Liver (tissue), 8 donors: ENCODE measurements at regions not wholly inside any gene's neighbourhood (a gene's known extent, or its start where the extent isn't known, plus 50 kb on each side); places are given as distances from the start of the nearest gene placed in this dataset.

Source experiments
- DNase-seq: peaks from one replicate; pipeline ENCODE4 v3.0.0-alpha.2; 2017; ENCODE audit warnings: low spot score
- H3K27ac ChIP-seq, 2 donors: one replicate each; pipeline ENCODE4 v1.7.0; 2013; ENCODE audit warnings: inconsistent platforms in 2 of 2, low read length in 2 of 2, control low read depth in 1 of 2, low read depth in 1 of 2, mild to moderate bottlenecking in 1 of 2
- H3K27me3 ChIP-seq, 4 donors: one replicate each; pipeline versions ENCODE4 v1.6.1 to v1.7.0; 2013; ENCODE audit warnings: low read length in 3 of 4, inconsistent platforms in 1 of 4, mild to moderate bottlenecking in 1 of 4, moderate library complexity in 1 of 4; ENCODE audit not compliant: control insufficient read depth in 4 of 4, insufficient read depth in 4 of 4
- H3K36me3 ChIP-seq, 4 donors: one replicate each; pipeline versions ENCODE4 v1.6.1 to v1.7.0; 2013; ENCODE audit warnings: low read length in 3 of 4, mild to moderate bottlenecking in 3 of 4, low read depth in 1 of 4, moderate library complexity in 1 of 4; ENCODE audit not compliant: control insufficient read depth in 4 of 4, insufficient read depth in 3 of 4
- H3K4me1 ChIP-seq, 4 donors: one replicate each; pipeline versions ENCODE4 v1.6.1 to v1.7.0; 2013; ENCODE audit warnings: low read length in 3 of 4, mild to moderate bottlenecking in 3 of 4, moderate library complexity in 1 of 4; ENCODE audit not compliant: control insufficient read depth in 4 of 4, insufficient read depth in 4 of 4
- H3K4me3 ChIP-seq, 3 donors: one replicate each; pipeline versions ENCODE4 v1.6.1 to v1.7.0; 2013; ENCODE audit warnings: low read length in 3 of 3, control low read depth in 1 of 3, low read depth in 1 of 3, mild to moderate bottlenecking in 1 of 3
- H3K9ac ChIP-seq, 2 donors: one replicate each; pipeline ENCODE4 v1.7.0; 2013; ENCODE audit warnings: low read length in 2 of 2, mild to moderate bottlenecking in 2 of 2, moderate library complexity in 2 of 2, control low read depth in 1 of 2, low read depth in 1 of 2
- H3K9me3 ChIP-seq, 4 donors: one replicate each; pipeline versions ENCODE4 v1.6.1 to v1.7.0; 2013; ENCODE audit warnings: low read length in 3 of 4; ENCODE audit not compliant: control insufficient read depth in 4 of 4
- EGR1 ChIP-seq, 2 donors: IDR thresholded peaks; 2 replicates each; pipeline ENCODE4 v1.6.1; 2016 to 2018; ENCODE audit warnings: antibody characterized with exemption in 2 of 2, low read depth in 2 of 2
- FOXA1 ChIP-seq: IDR thresholded peaks from 2 replicates; pipeline ENCODE4 v1.6.1; 2016; ENCODE audit warnings: antibody characterized with exemption
- GABPA ChIP-seq, 2 donors: IDR thresholded peaks in 1 of 2; conservative IDR thresholded peaks in 1 of 2; 2 replicates each; pipeline ENCODE4 v1.6.1; 2016; ENCODE audit warnings: antibody characterized with exemption in 2 of 2, mild to moderate bottlenecking in 1 of 2, moderate library complexity in 1 of 2
- HNF4A ChIP-seq, 2 donors: conservative IDR thresholded peaks; 2 replicates each; pipeline ENCODE4 v1.6.1; 2016; ENCODE audit warnings: antibody characterized with exemption in 2 of 2, mild to moderate bottlenecking in 2 of 2
- HNF4G ChIP-seq: IDR thresholded peaks from 2 replicates; pipeline ENCODE4 v1.6.1; 2016; ENCODE audit warnings: antibody characterized with exemption
- JUND ChIP-seq, 2 donors: IDR thresholded peaks; 2 replicates each; pipeline ENCODE4 v1.6.1; 2016; ENCODE audit warnings: antibody characterized with exemption in 2 of 2
- NR2F2 ChIP-seq: IDR thresholded peaks from 2 replicates; pipeline ENCODE4 v1.6.1; 2016; ENCODE audit warnings: antibody characterized with exemption
- RAD21 ChIP-seq, 2 donors: IDR thresholded peaks; 2 replicates each; pipeline ENCODE4 v1.6.1; 2016; ENCODE audit warnings: antibody characterized with exemption in 2 of 2, mild to moderate bottlenecking in 2 of 2
- SP1 ChIP-seq: IDR thresholded peaks from 2 replicates; pipeline ENCODE4 v1.6.1; 2018; ENCODE audit warnings: antibody characterized with exemption, mild to moderate bottlenecking
- TAF1 ChIP-seq: conservative IDR thresholded peaks from 2 replicates; pipeline ENCODE4 v1.6.1; 2016; ENCODE audit warnings: antibody characterized with exemption, mild to moderate bottlenecking
- WGBS: extraction: QIAGEN DNeasy Blood & Tissue Kit; methylation state at CpG from one replicate; pipeline ENCODE4 v1.1.7; 2013; 5-methylcytosine and 5-hydroxymethylcytosine counted together
- TF ChIP-seq, protein P1 (sequence below): IDR thresholded peaks from 2 replicates; pipeline ENCODE4 v1.6.1; 2016; ENCODE audit warnings: antibody characterized with exemption, mild to moderate bottlenecking
- TF ChIP-seq, protein P2 (sequence below): IDR thresholded peaks from 2 replicates; pipeline ENCODE4 v1.6.1; 2016; ENCODE audit warnings: antibody characterized with exemption
- TF ChIP-seq, protein P3 (sequence below): fragments of 150-350 bp; IDR thresholded peaks from 2 replicates; pipeline ENCODE4 v1.5.1; 2017; ENCODE audit warnings: improper control_type of control experiment, low read depth, low read length; ENCODE audit not compliant: missing input control
- TF ChIP-seq, protein P4 (sequence below): IDR thresholded peaks from 2 replicates; pipeline ENCODE4 v1.6.1; 2016; ENCODE audit warnings: antibody characterized with exemption
- TF ChIP-seq, protein P5 (sequence below): IDR thresholded peaks from 2 replicates; pipeline ENCODE4 v1.6.1; 2016; ENCODE audit warnings: antibody characterized with exemption
- donor health status: healthy.
- donor health status: healthy.
- donor health status: healthy.
- donor health status: healthy.
- donor health status: healthy.

DNA sequence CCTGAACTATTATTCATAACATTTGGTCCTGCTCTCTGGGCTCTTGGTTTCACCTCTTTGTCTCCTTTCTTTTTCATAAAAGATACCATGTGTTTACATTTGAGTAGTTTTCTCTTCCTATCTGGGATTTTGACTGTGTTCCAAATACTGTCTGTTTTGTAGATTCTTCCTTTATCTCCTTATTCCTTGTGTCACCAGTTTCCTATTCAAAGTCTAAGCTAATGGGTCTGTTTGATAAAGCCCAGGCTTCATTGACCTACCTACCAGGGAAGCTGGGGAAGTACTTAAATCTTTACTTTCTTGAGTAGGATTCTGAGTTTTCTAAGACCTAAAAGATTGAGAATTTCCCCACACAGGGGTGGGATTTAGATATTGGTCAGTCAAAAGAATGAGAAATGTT lies 409.5 kb downstream of the RAPGEF2 start:
- Histone ChIP-seq H3K4me1 (peaks cover 0 to 3% (median 0%) of the 10 kb centered on the region in 4 donors), H3K4me3 (no peak overlapping the region), H3K36me3 (no peaks in the 10 kb centered on the region), H3K9me3 (no peaks in the 10 kb centered on the region), H3K27ac (no peak overlapping the region), H3K27me3 (no peaks in the 10 kb centered on the region), H3K9ac (no peak overlapping the region)
- DNase-seq = no peak
- no peak for TF ChIP-seq HNF4A (conservative IDR thresholded peaks at IDR 0.05)
- TF ChIP-seq RAD21 (IDR thresholded peaks at IDR 0.05) = no peak
- TF ChIP-seq, protein P1, sequence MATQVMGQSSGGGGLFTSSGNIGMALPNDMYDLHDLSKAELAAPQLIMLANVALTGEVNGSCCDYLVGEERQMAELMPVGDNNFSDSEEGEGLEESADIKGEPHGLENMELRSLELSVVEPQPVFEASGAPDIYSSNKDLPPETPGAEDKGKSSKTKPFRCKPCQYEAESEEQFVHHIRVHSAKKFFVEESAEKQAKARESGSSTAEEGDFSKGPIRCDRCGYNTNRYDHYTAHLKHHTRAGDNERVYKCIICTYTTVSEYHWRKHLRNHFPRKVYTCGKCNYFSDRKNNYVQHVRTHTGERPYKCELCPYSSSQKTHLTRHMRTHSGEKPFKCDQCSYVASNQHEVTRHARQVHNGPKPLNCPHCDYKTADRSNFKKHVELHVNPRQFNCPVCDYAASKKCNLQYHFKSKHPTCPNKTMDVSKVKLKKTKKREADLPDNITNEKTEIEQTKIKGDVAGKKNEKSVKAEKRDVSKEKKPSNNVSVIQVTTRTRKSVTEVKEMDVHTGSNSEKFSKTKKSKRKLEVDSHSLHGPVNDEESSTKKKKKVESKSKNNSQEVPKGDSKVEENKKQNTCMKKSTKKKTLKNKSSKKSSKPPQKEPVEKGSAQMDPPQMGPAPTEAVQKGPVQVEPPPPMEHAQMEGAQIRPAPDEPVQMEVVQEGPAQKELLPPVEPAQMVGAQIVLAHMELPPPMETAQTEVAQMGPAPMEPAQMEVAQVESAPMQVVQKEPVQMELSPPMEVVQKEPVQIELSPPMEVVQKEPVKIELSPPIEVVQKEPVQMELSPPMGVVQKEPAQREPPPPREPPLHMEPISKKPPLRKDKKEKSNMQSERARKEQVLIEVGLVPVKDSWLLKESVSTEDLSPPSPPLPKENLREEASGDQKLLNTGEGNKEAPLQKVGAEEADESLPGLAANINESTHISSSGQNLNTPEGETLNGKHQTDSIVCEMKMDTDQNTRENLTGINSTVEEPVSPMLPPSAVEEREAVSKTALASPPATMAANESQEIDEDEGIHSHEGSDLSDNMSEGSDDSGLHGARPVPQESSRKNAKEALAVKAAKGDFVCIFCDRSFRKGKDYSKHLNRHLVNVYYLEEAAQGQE = no peak
- TF ChIP-seq EGR1 (IDR thresholded peaks at IDR 0.05; ENCODE audit: low read depth in 2 of 2) = no peak
- TF ChIP-seq FOXA1 = no peak
- TF ChIP-seq, protein P2, sequence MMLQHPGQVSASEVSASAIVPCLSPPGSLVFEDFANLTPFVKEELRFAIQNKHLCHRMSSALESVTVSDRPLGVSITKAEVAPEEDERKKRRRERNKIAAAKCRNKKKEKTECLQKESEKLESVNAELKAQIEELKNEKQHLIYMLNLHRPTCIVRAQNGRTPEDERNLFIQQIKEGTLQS = no peak
- TF ChIP-seq, protein P3, sequence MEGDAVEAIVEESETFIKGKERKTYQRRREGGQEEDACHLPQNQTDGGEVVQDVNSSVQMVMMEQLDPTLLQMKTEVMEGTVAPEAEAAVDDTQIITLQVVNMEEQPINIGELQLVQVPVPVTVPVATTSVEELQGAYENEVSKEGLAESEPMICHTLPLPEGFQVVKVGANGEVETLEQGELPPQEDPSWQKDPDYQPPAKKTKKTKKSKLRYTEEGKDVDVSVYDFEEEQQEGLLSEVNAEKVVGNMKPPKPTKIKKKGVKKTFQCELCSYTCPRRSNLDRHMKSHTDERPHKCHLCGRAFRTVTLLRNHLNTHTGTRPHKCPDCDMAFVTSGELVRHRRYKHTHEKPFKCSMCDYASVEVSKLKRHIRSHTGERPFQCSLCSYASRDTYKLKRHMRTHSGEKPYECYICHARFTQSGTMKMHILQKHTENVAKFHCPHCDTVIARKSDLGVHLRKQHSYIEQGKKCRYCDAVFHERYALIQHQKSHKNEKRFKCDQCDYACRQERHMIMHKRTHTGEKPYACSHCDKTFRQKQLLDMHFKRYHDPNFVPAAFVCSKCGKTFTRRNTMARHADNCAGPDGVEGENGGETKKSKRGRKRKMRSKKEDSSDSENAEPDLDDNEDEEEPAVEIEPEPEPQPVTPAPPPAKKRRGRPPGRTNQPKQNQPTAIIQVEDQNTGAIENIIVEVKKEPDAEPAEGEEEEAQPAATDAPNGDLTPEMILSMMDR = no peak
- TF ChIP-seq, protein P4, sequence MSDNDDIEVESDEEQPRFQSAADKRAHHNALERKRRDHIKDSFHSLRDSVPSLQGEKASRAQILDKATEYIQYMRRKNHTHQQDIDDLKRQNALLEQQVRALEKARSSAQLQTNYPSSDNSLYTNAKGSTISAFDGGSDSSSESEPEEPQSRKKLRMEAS = no peak
- no peak for TF ChIP-seq NR2F2
- no peak for TF ChIP-seq TAF1

DNA sequence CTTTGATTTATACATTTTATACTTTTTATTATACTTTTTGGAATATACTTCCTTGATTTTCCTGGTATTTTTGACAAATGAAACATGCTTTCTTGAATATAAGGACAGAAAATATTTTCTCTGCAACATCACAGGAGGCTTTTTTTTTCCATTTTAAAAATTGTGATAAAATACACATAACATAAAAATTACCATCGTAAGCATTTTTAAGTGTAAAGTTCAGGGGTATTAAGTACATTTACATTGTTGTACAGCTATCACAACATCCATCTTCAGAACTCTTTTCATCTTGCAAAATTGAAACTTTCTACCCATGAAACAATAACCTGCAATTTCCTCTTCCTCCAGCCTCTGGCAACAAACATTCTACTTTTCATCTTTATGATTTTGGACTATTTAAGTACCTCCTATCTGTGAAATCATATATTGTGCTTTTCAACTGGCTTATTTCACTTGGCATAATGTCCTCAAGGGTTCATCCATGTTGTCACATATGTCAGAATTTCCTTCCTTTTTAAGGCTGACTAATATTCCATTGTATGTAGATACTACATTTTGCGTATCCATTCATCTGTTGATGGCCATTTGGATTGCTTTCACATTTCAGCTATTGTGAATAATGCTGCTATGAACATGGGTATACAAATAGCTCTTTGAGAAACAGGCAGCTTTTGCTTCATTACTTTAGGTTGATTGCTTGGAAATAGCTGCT lies 412.6 kb downstream of the RAPGEF2 start:
- Histone ChIP-seq H3K4me1 (no peaks in the 10 kb centered on the region), H3K27ac (no peak overlapping the region), H3K36me3 (no peaks in the 10 kb centered on the region), H3K9ac (no peak overlapping the region), H3K4me3 (no peak overlapping the region), H3K9me3 (no peaks in the 10 kb centered on the region), H3K27me3 (no peaks in the 10 kb centered on the region)
- DNase-seq = no peak
- WGBS = 98% methylated on average over 2 of the region's 2 CpGs
- TF ChIP-seq EGR1 (IDR thresholded peaks at IDR 0.05; ENCODE audit: low read depth in 2 of 2) (no peak), HNF4G (no peak), HNF4A (conservative IDR thresholded peaks at IDR 0.05) (no peak), SP1 (no peak), JUND (IDR thresholded peaks at IDR 0.05) (no peak), GABPA (IDR thresholded peaks at IDR 0.05 in 1 of 2, conservative IDR thresholded peaks at IDR 0.05 in 1 of 2) (no peak), NR2F2 (no peak), TAF1 (no peak), RAD21 (IDR thresholded peaks at IDR 0.05) (no peak)
- TF ChIP-seq, protein P4 = no peak
- TF ChIP-seq, protein P3 = no peak
- TF ChIP-seq, protein P1 = no peak
- TF ChIP-seq, protein P5, sequence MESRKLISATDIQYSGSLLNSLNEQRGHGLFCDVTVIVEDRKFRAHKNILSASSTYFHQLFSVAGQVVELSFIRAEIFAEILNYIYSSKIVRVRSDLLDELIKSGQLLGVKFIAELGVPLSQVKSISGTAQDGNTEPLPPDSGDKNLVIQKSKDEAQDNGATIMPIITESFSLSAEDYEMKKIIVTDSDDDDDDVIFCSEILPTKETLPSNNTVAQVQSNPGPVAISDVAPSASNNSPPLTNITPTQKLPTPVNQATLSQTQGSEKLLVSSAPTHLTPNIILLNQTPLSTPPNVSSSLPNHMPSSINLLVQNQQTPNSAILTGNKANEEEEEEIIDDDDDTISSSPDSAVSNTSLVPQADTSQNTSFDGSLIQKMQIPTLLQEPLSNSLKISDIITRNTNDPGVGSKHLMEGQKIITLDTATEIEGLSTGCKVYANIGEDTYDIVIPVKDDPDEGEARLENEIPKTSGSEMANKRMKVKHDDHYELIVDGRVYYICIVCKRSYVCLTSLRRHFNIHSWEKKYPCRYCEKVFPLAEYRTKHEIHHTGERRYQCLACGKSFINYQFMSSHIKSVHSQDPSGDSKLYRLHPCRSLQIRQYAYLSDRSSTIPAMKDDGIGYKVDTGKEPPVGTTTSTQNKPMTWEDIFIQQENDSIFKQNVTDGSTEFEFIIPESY = no peak
- TF ChIP-seq, protein P2 = no peak
